HG02610 (cell line): ENCODE measurements at regions not wholly inside any gene's neighbourhood (a gene's known extent, or its start where the extent isn't known, plus 50 kb on each side); places are given as distances from the start of the nearest gene placed in this dataset.
"Not testable (repeated sequence)": the region's sequence is repeated elsewhere in the genome, so short reads cannot be mapped to it uniquely, and the experiment has no call there.

Experiments used
- ATAC-seq: cut with Tn5 transposase; IDR thresholded peaks from one replicate; pipeline ENCODE4 v1.9.1; 2021; ENCODE audit warnings: mild to moderate bottlenecking, moderate library complexity; ENCODE audit not compliant: unreplicated experiment

GRCh38 chr2:142758973-142759372 lies 118.5 kb upstream of the KYNU start:
- no peak for ATAC-seq

- no peak for ATAC-seq
These were observed 120.4 kb upstream of the KYNU start for GRCh38 chr2:142757111-142757510.

GRCh38 chr2:142756430-142756829 lies 121.0 kb upstream of the KYNU start:
- no peak for ATAC-seq

- no peak for ATAC-seq
These were observed 122.3 kb upstream of the KYNU start for GRCh38 chr2:142755191-142755590.

- ATAC-seq, result no peak
These were observed 123.3 kb upstream of the KYNU start for GRCh38 chr2:142754182-142754581.

- no peak for ATAC-seq
These were observed 126.6 kb upstream of the KYNU start for GRCh38 chr2:142750858-142751257.

GRCh38 chr2:142748559-142749099 lies 128.8 kb upstream of the KYNU start:
- ATAC-seq, result no peak

- no peak for ATAC-seq
These were observed 131.8 kb upstream of the KYNU start for GRCh38 chr2:142745691-142746090.

- ATAC-seq, result peak; percentile 41
These were observed 134.9 kb upstream of the KYNU start for GRCh38 chr2:142742371-142743214.

- ATAC-seq, result peak; percentile 87
These were observed 135.6 kb upstream of the KYNU start for GRCh38 chr2:142741764-142742269.

- ATAC-seq, result peak; percentile 45
These were observed 142.7 kb upstream of the KYNU start for GRCh38 chr2:142734770-142735169.

- ATAC-seq, result no peak
These were observed 143.2 kb upstream of the KYNU start for GRCh38 chr2:142734231-142734630.

GRCh38 chr2:142729814-142730213 lies 147.7 kb upstream of the KYNU start:
- ATAC-seq, result not testable (repeated sequence)

GRCh38 chr2:142727821-142728478 lies 149.5 kb upstream of the KYNU start:
- not testable (repeated sequence) for ATAC-seq

- no peak for ATAC-seq
These were observed 152.1 kb upstream of the KYNU start for GRCh38 chr2:142725386-142725785.

- peak; percentile 38 for ATAC-seq
These were observed 152.6 kb upstream of the KYNU start for GRCh38 chr2:142724713-142725349.

GRCh38 chr2:142724186-142724585 lies 153.3 kb upstream of the KYNU start:
- ATAC-seq, result no peak

- ATAC-seq, result peak; percentile 77
These were observed 154.2 kb upstream of the KYNU start for GRCh38 chr2:142723236-142723635.

GRCh38 chr2:142722569-142722968 lies 154.9 kb upstream of the KYNU start:
- no peak for ATAC-seq

- no peak for ATAC-seq
These were observed 155.4 kb upstream of the KYNU start for GRCh38 chr2:142722086-142722485.

GRCh38 chr2:142721015-142721414 lies 156.4 kb upstream of the KYNU start:
- no peak for ATAC-seq
